Endothelial cell of umbilical vein (primary cell): ENCODE measurements at regions not wholly inside any gene's neighbourhood (a gene's known extent, or its start where the extent isn't known, plus 50 kb on each side); places are given as distances from the start of the nearest gene placed in this dataset.

Experiments used
- BruUV-seq: library from RNA; stranded (reverse); fragments of 400-500 nt; replicated peaks from 2 replicates; lab custom pipeline; 2021; lab: Mats Ljungman, UMichigan
- CTCF ChIA-PET: fragments of 300-600, 350-600 bp; sonication (Branson Sonifier 250); formaldehyde crosslinking; loops from one replicate; lab custom pipeline; 2021; ENCODE audit warnings: antibody characterized with exemption, inconsistent platforms; lab: Charles Lee
- POLR2A ChIA-PET: fragments of 300-600, 350-600 bp; sonication (Branson Sonifier 250); formaldehyde crosslinking; loops from one replicate; lab custom pipeline; 2021; ENCODE audit warnings: antibody characterized with exemption, inconsistent platforms; lab: Charles Lee
- DNase-seq: peaks from one replicate; pipeline ENCODE4 v3.0.0-alpha.2; 2011; ENCODE audit warnings: low read depth, low spot score
- FAIRE-seq: peaks from 2 replicates; lab custom pipeline; 2011; peaks lifted over from hg19 to GRCh38; lab: Jason Lieb, UNC
- H2AFZ ChIP-seq: 2 replicates; pipeline ENCODE4 v1.6.0; 2012; ENCODE audit warnings: low read depth, low read length, control low read depth, inconsistent platforms
- H3K27ac ChIP-seq: 2 replicates; pipeline ENCODE4 v1.5.1; 2011; ENCODE audit warnings: low read depth, mild to moderate bottlenecking, control low read depth, low read length, moderate library complexity; ENCODE audit not compliant: insufficient read depth
- H3K27me3 ChIP-seq, 2 experiments: 2 replicates each; pipeline versions ENCODE4 v1.6.0 to v1.6.1; 2011; ENCODE audit warnings: low read length in 2 of 2, mixed read lengths in 1 of 2; ENCODE audit not compliant: control insufficient read depth in 2 of 2, insufficient read depth in 2 of 2
- H3K36me3 ChIP-seq, 2 experiments: 2 replicates in 1 of 2; 3 replicates in 1 of 2; pipeline ENCODE4 v1.5.1; 2011; ENCODE audit warnings: low read length in 2 of 2, mild to moderate bottlenecking in 1 of 2, moderate library complexity in 1 of 2; ENCODE audit not compliant: control insufficient read depth in 2 of 2, insufficient read depth in 2 of 2; ENCODE audit errors: extremely low read depth in 1 of 2
- H3K4me1 ChIP-seq: 3 replicates; pipeline ENCODE4 v1.5.1; 2011; ENCODE audit warnings: mild to moderate bottlenecking, low read length; ENCODE audit not compliant: control insufficient read depth, insufficient read depth; ENCODE audit errors: extremely low read depth
- H3K4me2 ChIP-seq: 2 replicates; pipeline ENCODE4 v1.6.1; 2011; ENCODE audit warnings: low read length, control low read depth, mixed read lengths; ENCODE audit not compliant: insufficient read depth
- H3K4me3 ChIP-seq, 3 experiments: fragments of 200-600 bp in 1 of 3; sonication (generic), shearing (Covaris generic) in 1 of 3; replicated peaks in 1 of 3; 2 replicates each; pipeline ENCODE4 v1.5.1; 2011 to 2016; ENCODE audit warnings: control low read depth in 3 of 3, low read length in 3 of 3, mild to moderate bottlenecking in 2 of 3, inconsistent platforms in 1 of 3, low read depth in 1 of 3, moderate library complexity in 1 of 3; ENCODE audit not compliant: insufficient read depth in 1 of 3
- H3K79me2 ChIP-seq: 2 replicates; pipeline ENCODE4 v1.6.0; 2012; ENCODE audit warnings: low read length, inconsistent platforms; ENCODE audit not compliant: control insufficient read depth, insufficient read depth
- H3K9ac ChIP-seq: replicated peaks from 2 replicates; pipeline ENCODE3; 2011; ENCODE audit warnings: low read length, control low read depth; ENCODE audit not compliant: insufficient read depth; ENCODE audit errors: extremely low read depth
- H3K9me1 ChIP-seq: replicated peaks from 3 replicates; pipeline ENCODE4 v1.6.0; 2011; ENCODE audit warnings: mild to moderate bottlenecking, low read length; ENCODE audit not compliant: control insufficient read depth, insufficient read depth; ENCODE audit errors: extremely low read depth
- H3K9me3 ChIP-seq: replicated peaks from 2 replicates; pipeline ENCODE4 v1.5.1; 2012; ENCODE audit warnings: low read length, inconsistent platforms; ENCODE audit not compliant: control insufficient read depth, insufficient read depth
- H4K20me1 ChIP-seq: replicated peaks from 2 replicates; pipeline ENCODE3; 2011; ENCODE audit warnings: mild to moderate bottlenecking, low read length; ENCODE audit not compliant: control insufficient read depth, insufficient read depth; ENCODE audit errors: extremely low read depth
- CTCF ChIP-seq, 2 donors: IDR thresholded peaks; 1 replicate in 1 of 2; 2 replicates in 1 of 2; pipeline ENCODE4 v1.5.1; 2011; ENCODE audit warnings: low read length in 2 of 2, mild to moderate bottlenecking in 2 of 2, moderate library complexity in 2 of 2, control low read depth in 1 of 2, inconsistent platforms in 1 of 2, low read depth in 1 of 2; ENCODE audit not compliant: insufficient read depth in 1 of 2; ENCODE audit errors: extremely low read depth in 1 of 2
- EZH2 ChIP-seq: IDR thresholded peaks from 2 replicates; pipeline ENCODE4 v1.6.1; 2012; ENCODE audit warnings: borderline replicate concordance, low read depth, mild to moderate bottlenecking, moderate library complexity, low read length, inconsistent platforms; ENCODE audit not compliant: severe bottlenecking
- FOS ChIP-seq: IDR thresholded peaks from 2 replicates; pipeline ENCODE4 v1.6.1; 2011; ENCODE audit warnings: mild to moderate bottlenecking, low read length, moderate library complexity, borderline replicate concordance; ENCODE audit not compliant: insufficient read depth
- GATA2 ChIP-seq: IDR thresholded peaks from 2 replicates; pipeline ENCODE4 v1.7.0; 2011; ENCODE audit warnings: low read depth, mild to moderate bottlenecking, moderate library complexity, mixed read lengths, low read length; ENCODE audit not compliant: insufficient read length, insufficient read depth
- JUN ChIP-seq: IDR thresholded peaks from 2 replicates; pipeline ENCODE4 v1.6.1; 2011; ENCODE audit warnings: borderline replicate concordance, low read depth; ENCODE audit not compliant: insufficient read length, insufficient read depth
- POLR2A ChIP-seq: IDR thresholded peaks from 2 replicates; pipeline ENCODE4 v1.6.1; 2012; ENCODE audit warnings: low read depth, mild to moderate bottlenecking, control low read depth, low read length
- POLR2AphosphoS5 ChIP-seq: IDR thresholded peaks from 2 replicates; pipeline ENCODE4 v1.6.1; 2012; ENCODE audit warnings: low read depth, mild to moderate bottlenecking, control low read depth, low read length, moderate library complexity; ENCODE audit not compliant: insufficient read depth
- dilution Hi-C: fragments of 300-500 bp; cut with MboI; formaldehyde crosslinking; loops from one replicate; pipeline ENCODE4 v1.15.0; 2019; ENCODE audit warnings: low sequenced_read_pairs; ENCODE audit not compliant: extremely low pct_ligation_motif_present
- intact Hi-C: fragments of 100-400 bp; cut with micrococcal nuclease; formaldehyde crosslinking; loops from one replicate; pipeline ENCODE4 v1.10.0; 2022
- TF ChIP-seq, protein P1 (sequence below): IDR thresholded peaks from 2 replicates; pipeline ENCODE4 v1.6.1; 2011; ENCODE audit not compliant: insufficient read depth, insufficient read length

GRCh38 chr18:53625997-53626599, 598.4 kb downstream of the MBD2 start:
- TF ChIP-seq, protein P1, sequence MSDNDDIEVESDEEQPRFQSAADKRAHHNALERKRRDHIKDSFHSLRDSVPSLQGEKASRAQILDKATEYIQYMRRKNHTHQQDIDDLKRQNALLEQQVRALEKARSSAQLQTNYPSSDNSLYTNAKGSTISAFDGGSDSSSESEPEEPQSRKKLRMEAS, result no peak
- no peak for TF ChIP-seq GATA2
- no peak for TF ChIP-seq JUN
- no peak for TF ChIP-seq CTCF (IDR thresholded peaks at IDR 0.05; ENCODE audit: extremely low read depth in 1 of 2, insufficient read depth in 1 of 2, low read depth in 1 of 2, low read length in 2 of 2)
- TF ChIP-seq POLR2A, result no peak
- TF ChIP-seq EZH2, result no peak
- TF ChIP-seq FOS, result no peak
- TF ChIP-seq POLR2AphosphoS5, result no peak
- H3K4me1 ChIP-seq, result no peaks in the 10 kb centered on the region
- intact Hi-C loops (no loop called here), dilution Hi-C loops (no loop called here)
- no peak overlapping the region for H3K9ac ChIP-seq
- no peaks in the 10 kb centered on the region for H3K9me3 ChIP-seq
- no peaks in the 10 kb centered on the region for H3K79me2 ChIP-seq
- no peak overlapping the region for H3K4me3 ChIP-seq
- H3K36me3 ChIP-seq, result no peaks in the 10 kb centered on the region
- no peak overlapping the region for H3K4me2 ChIP-seq
- BruUV-seq, result no TSS peak
- ChIA-PET POLR2A (no interaction called here), CTCF (no interaction called here)
- no peak for FAIRE-seq
- H3K9me1 ChIP-seq, result no peaks in the 10 kb centered on the region
- no peak for DNase-seq
- no peak overlapping the region for H2AFZ ChIP-seq
- no peak overlapping the region for H3K27ac ChIP-seq
- H4K20me1 ChIP-seq, result no peaks in the 10 kb centered on the region
- no peaks in the 10 kb centered on the region for H3K27me3 ChIP-seq
